HG03442 (cell line): ENCODE measurements at regions not wholly inside any gene's neighbourhood (a gene's known extent, or its start where the extent isn't known, plus 50 kb on each side); places are given as distances from the start of the nearest gene placed in this dataset.

Source experiments
- ATAC-seq: cut with Tn5 transposase; IDR thresholded peaks from one replicate; pipeline ENCODE4 v1.9.1; 2021; ENCODE audit warnings: mild to moderate bottlenecking, moderate library complexity; ENCODE audit not compliant: unreplicated experiment

DNA sequence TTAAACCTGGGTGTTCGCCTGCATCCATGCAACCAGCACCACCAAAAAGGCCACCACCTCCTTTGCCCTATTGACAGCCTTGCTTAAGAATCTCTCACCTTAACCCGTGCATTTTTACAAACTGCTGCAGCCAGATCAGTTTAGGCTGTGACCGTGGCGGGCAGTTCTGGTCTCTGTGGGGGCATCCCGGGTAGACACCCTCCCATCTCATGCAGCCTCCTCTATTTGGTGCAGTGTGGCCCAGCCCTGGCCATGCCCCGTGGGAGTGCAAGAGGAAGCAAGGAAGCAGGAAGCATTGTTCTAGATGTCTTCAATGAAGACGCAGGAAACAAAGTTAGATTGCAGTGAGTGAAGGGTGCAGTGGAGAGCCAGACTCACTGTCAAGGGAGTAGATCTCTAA, 108.8 kb upstream of the MVB12B start:
- no peak for ATAC-seq

DNA sequence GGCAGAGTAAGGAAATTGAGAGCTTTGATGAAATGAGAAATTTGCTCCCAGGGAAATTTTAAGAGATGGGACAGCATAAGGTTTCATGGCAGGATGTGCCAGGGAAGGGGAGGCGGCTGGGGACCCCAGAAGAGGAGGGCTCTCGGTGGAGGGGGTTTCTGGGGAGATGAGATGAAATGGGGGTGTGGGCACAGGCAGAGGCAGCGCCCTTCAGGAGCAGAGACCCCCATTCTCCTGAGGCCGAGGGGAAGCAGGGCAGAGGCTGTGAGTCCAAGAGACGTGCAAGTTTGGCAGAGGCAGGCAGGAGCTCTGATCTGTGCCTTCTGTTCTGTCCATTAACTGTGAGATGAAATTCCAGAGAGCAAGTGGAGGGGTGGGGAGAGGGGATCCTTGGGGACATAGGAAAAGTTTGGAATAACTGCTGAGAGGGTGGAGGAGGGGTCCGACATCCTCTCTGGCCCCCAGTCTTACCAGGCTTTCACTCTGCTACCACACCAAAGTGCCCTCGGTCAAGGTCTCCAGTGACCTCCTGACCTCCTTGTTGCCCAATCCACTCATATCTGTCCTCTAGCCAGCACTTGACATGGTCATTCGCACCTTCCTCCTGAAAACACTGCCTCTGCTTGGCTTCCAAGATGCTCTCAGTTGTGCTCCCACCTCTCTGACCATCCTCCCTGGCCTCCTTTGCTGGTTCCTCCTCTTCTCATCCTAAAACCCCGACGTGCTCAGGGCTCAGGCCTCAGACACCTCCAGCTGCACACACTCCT, 108.1 kb upstream of the MVB12B start:
- no peak for ATAC-seq

DNA sequence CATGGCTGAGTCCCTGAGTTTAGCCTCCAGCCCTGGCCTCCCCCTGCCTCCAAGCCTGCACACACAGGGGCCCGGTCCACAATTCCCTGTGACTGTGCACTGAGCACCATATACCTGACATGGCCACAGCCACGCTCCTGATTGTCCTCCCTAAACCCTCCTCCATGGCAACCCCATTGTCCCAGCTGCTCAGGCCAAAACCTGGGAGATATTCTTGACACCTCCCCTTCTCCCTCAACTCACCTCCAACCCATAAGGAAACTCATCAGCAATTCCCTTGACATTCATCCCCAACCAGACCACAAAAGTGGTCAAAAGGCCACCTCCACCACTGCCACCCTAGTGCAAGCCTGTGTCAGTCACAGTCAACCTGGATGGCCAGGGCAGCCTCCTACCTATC, 107.5 kb upstream of the MVB12B start:
- no peak for ATAC-seq

- no peak for ATAC-seq
Measured at GRCh38 chr9:126219648-126220063, 107.0 kb upstream of the MVB12B start.

DNA sequence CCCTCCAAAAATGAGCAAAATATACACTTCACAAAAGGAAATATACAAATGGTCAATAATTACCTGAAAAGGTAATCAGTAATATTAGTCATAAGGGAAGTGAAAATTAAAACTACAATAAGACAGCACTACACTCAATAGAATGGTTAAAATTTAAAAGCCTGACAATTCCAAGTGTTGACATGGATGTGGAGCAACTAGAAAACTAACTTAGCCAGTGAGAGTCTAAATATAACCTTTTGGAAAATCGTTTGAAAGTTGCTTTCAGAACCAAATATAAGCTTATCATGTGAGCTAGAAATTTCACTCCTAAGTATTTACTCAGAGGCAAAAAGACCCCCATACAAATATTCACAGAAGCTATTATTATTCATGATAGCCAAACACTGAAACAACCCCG, 105.1 kb upstream of the MVB12B start:
- no peak for ATAC-seq

- no peak for ATAC-seq
Measured at GRCh38 chr9:126222363-126222834, 104.2 kb upstream of the MVB12B start.

DNA sequence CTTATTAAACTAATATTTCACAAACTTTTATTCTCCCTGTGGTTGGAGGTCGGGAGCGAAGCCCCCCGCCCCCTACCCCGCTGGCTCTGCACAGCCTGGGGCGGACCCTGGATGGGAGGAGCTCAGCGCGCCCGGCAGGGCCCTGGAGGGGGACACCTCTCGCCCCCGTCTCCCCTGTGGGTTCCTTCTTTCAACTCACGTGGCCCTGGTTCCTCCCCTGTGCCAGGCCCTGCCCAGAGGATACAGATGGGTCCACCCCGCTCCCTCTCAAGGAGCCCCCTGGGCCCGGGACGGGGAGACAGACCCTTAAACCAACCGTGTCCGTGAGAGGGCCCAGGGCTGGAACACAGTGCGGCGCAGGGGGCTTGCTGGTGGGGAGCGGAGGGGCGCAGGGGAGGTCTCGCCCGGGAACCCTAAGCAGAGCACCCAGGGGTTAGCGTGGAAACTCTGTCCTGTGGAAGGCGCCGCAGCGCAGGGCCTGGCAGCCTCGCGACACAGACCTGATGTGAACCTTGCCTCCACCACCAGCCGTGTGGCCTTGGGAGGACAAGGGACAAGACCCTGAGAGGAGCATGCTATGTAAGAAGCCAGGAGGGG, 103.7 kb upstream of the MVB12B start:
- no peak for ATAC-seq

DNA sequence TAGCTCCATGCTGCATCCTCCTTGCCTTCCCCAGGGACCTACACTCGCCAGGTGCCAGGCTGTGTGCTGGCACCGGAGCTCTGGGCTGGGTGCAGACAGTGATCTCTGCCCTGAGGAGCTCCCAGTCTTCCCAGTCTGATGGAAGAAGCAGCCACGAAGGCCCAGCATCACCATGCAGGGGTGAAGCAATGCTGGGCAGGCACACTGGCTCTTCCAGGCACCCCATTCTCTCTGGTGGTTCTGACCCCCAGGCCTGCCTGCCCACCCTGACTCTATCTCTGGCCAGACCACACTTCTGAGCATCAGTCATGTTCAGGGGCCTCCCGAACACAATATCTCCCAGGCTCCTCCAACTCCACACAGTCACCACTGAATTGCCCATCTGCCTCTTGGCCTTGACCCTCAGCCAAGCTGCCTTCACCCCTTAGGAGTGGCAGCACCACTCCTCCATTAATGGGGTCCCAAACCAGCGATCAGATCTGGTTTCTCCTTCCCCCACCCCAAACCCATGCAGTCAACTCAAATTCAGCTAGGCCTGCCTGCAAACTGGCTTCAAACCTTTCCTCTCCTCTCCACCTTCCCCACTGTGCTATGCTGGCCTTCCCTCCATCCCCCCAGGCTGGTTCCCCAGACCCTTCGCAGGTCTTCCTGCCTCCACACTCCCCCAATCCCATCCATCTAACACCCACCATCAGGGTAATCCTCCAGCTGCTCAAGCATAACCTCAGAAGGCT, 102.7 kb upstream of the MVB12B start:
- ATAC-seq, result no peak

DNA sequence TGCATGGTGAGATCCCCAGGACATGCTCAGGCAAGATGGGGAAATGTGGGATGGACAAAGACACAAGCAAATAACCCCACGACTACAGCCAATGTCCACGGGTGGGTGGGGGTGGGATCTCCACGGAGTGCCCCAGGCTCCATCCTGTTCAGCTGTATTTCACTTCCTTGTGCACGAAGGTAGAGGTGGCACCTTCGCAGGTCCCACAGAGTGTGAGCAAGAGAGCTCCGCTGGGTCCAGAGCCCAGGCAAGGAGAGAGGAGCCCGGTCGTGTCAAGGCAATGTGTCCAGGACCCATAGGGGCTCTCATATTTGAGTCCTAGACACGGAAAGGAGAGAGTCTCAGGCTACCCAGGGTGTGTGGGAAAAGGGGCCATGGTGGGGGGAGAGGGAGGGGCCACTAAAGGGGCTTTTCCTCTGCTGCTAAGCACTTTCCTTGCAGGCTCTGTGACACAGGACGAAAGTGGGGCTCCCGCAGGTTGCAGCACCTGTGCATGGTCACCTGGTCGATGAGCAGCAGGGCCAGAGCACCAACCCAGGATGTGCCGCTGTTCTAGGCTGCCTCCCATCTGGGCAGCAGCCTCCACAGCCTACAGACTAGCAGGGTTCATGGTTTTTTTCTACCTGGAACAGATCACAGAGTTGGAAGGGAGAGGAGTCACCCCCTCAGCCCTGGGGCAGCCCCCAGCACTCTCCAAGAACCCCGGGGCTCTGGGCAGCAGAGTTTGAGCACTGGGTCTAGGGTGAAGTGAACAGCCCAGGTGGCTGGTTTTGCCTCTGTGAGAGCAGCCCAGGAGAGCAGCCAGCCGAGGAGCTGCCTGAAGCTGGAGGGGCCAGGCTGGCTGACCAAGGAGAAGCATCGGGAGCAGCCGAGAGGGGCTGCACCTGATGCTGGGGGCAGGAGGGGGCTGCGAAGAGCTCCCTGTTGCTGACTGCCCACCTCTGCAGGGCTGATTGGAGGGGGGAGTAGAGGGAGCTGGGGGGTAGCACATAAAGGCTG, 100.7 kb upstream of the MVB12B start:
- ATAC-seq, result no peak

DNA sequence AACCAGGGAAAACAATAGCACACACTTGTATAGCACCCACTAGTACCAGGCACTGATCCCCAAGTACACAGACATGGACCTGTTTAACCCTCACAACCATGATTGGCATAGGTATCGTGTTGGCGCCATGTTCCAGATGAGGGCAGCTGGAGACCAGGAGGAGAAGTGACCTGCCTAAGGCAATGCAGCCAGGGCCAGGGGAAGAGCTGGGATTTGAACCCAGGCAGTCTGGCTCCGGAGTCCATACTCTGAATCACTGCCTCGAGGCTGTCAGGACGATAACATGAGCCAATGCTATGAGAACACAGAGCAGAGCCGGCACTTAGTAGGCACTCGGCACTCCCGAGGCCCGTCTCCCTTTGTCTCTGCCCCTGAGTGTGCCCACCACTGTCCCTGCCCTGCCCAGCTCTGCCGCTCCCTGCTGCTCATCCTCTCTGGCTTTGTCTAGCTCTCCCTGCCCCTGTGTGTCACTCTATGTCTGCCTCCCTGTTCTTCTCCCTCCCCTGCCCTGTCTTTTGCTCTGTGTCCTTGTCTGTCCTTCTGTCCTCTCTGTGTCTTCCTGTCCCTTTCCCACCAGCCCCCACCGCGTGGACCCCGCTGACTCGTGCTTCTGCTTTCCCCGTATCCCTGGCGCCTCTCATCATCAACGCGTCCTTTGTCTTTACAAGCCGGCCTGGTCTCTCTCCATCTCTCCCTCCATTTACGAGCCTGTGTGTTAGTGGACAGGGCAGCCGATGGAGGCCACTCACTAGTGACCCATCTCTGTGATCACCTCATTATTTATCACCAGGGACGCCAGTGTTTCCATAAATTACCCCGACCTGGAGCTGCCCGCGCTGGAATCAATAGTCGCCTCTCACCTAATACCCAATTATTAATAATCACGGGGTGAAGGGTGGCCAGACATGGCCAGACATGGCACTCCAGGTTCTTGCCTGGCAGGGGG, 99.4 kb upstream of the MVB12B start:
- no peak for ATAC-seq

DNA sequence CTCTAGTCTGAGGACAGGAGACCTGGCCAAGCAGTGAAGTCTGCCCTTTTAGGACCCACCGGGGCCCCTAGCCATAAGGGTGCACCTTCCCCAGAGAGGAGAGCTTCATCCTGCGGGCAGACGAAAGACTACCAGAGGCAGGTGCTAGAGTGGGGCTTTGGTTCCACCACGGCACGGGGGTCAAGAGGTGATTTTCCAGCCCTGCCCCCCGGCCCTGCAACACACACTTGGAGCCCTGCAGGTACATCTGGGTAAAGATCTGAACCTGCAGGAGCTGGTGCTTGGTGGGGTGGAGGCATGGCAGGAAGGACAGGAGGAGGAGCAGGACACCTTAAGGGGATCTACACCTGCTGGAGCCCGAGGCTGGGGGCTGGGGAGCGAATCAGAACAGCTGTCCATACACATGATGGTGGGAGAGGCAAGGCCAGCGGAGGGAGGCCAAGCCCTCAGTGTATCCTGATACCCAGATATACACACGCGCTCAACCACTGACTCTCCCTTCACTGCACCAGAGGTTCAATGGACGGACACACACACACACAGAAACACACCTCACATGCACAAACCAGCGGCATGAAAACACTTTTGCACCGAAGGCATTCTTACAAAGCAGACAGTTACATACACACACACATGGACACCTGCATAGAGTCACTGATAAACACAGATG, 98.4 kb upstream of the MVB12B start:
- no peak for ATAC-seq

- no peak for ATAC-seq
Measured at GRCh38 chr9:126228781-126229444, 97.7 kb upstream of the MVB12B start.

GRCh38 chr9:126229501-126229900, 97.1 kb upstream of the MVB12B start:
- ATAC-seq, result no peak

GRCh38 chr9:126230692-126231091, 95.9 kb upstream of the MVB12B start:
- no peak for ATAC-seq

DNA sequence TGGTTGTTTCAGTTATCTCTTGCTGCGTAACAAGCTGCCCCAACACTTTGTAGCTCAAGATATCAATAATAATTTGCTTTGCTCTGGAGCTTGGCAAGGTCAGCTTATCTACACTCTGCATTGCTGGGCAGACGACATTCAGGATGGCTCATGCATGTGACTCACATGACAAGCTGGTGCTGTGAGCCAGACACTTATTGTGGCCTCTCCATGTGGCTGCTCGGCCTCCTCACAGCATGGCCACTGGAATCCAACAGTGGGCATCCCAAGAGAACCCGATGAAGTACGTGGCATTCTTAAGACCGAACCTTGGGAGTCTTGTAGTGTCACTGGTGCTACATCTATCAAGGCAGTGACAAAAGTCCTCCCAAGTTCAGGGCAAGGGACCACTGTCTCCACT, 94.2 kb upstream of the MVB12B start:
- ATAC-seq, result no peak

- no peak for ATAC-seq
Measured at GRCh38 chr9:126233175-126233574, 93.5 kb upstream of the MVB12B start.

GRCh38 chr9:126233913-126234525, 92.6 kb upstream of the MVB12B start:
- no peak for ATAC-seq

GRCh38 chr9:126234681-126235335, 91.8 kb upstream of the MVB12B start:
- no peak for ATAC-seq
